ENCODE measurements at regions not wholly inside any gene's neighbourhood (a gene's known extent, or its start where the extent isn't known, plus 50 kb on each side); places are given as distances from the start of the nearest gene placed in this dataset.

DNA sequence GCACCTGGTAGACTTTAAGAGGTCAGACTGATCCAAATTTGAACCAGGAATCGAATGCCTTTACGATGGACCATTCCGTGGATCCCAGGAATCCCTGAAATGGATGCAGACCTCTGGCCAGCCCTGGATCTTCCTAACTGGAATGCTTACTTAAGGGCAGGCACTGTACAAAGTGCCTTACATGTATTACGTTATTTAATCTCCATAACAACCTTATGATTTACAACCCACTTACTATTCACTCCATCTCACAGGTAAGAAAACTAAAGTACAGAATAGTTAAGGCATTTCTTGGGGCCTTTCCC is 93.6 kb downstream of the HSPH1 start:
- Histone ChIP-seq H3K27ac (no peak overlapping the region), H3K4me3 (ENCODE audit: low read depth, low read length) (no peak overlapping the region), H3K36me3 (no peaks in the 10 kb centered on the region), H3K9me3 (ENCODE audit: severe bottlenecking) (no peaks in the 10 kb centered on the region), H3K27me3 (ENCODE audit: insufficient read depth, low read depth, severe bottlenecking) (no peaks in the 10 kb centered on the region)
- TF ChIP-seq, protein P1, sequence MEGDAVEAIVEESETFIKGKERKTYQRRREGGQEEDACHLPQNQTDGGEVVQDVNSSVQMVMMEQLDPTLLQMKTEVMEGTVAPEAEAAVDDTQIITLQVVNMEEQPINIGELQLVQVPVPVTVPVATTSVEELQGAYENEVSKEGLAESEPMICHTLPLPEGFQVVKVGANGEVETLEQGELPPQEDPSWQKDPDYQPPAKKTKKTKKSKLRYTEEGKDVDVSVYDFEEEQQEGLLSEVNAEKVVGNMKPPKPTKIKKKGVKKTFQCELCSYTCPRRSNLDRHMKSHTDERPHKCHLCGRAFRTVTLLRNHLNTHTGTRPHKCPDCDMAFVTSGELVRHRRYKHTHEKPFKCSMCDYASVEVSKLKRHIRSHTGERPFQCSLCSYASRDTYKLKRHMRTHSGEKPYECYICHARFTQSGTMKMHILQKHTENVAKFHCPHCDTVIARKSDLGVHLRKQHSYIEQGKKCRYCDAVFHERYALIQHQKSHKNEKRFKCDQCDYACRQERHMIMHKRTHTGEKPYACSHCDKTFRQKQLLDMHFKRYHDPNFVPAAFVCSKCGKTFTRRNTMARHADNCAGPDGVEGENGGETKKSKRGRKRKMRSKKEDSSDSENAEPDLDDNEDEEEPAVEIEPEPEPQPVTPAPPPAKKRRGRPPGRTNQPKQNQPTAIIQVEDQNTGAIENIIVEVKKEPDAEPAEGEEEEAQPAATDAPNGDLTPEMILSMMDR (IDR thresholded peaks at IDR 0.05; ENCODE audit: low read depth, low read length): no peak
- DNase-seq: no peak

DNA sequence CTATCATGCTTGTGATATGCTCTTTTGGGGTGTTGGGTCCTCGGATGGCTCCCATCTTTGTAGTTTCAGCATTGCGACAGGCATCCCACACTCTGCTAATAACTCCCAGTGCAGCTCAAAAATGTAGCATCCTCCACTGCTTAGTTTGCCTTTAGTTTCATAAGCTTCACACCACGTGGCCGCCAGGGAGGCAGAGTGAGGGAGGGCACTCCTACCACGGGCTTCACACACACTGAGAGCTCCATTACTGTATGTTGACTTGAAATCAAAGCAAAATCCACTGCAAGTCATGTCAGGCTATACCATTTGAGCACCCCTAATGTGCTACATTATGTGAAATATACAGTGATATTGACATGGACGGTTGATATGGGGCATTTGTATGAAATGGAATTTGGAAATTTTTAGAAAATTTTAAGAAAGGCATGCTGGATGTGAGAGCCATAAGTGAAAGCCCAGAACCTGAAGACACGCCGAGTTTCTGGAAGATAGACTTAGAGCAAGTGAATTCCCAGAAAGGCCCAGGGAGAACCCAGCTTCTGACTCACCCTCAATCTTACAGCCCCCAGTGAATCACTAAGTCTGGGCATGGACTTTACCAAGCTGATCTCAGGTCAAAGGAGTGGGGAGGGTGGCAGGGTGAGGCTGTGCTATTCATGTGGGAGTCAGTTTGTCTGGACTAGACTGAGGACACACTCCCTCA is 94.1 kb downstream of the HSPH1 start:
- Histone ChIP-seq H3K36me3 (no peaks in the 10 kb centered on the region), H3K27ac (no peak overlapping the region), H3K4me3 (ENCODE audit: low read depth, low read length) (no peak overlapping the region), H3K27me3 (ENCODE audit: insufficient read depth, low read depth, severe bottlenecking) (no peaks in the 10 kb centered on the region), H3K9me3 (ENCODE audit: severe bottlenecking) (no peaks in the 10 kb centered on the region)
- no peak for DNase-seq
- TF ChIP-seq, protein P1 (IDR thresholded peaks at IDR 0.05; ENCODE audit: low read depth, low read length): no peak

DNA sequence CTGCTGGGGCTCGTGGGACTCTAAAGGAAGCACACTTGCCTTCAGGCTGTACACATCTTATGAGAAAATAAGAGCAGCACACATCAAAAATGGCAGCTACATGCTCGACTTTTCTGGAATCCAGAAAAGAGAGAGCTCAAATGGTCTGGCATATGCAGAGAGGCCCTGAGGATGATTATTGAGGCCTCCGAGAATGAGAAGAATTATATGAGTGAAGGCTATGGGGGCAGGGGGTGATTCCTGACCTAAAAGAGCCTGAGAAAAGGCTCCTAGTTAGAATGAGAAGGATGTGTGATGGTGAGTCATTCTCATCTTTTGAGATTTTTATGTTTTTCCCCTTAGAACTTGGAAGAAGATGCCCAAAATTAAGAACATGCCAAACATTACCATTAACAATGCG is 97.1 kb downstream of the HSPH1 start:
- no peak for DNase-seq
- Histone ChIP-seq H3K9me3 (ENCODE audit: severe bottlenecking) (no peaks in the 10 kb centered on the region), H3K27ac (no peak overlapping the region), H3K4me3 (ENCODE audit: low read depth, low read length) (no peak overlapping the region), H3K27me3 (ENCODE audit: insufficient read depth, low read depth, severe bottlenecking) (no peaks in the 10 kb centered on the region), H3K36me3 (no peaks in the 10 kb centered on the region)
- TF ChIP-seq, protein P1 (IDR thresholded peaks at IDR 0.05; ENCODE audit: low read depth, low read length): no peak

DNA sequence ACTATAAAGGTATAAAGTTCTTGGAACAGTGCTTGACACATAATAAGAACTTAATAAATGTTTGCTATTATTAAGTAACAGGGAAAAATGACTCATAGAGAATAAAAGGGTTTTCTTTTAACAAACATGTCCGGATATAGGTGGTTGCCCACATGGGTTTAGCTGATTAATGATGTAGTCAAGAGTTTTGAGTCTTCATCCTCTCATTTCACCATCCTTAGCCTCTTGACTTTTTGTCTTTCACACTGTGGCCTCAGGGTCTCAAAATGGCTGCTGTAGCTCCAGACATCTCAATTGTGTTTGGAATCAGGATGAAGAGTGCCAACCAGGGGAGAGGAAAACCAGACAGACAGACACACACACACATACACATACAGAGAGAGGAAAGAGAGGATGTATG is 97.9 kb downstream of the HSPH1 start:
- Histone ChIP-seq H3K9me3 (ENCODE audit: severe bottlenecking) (no peaks in the 10 kb centered on the region), H3K27me3 (ENCODE audit: insufficient read depth, low read depth, severe bottlenecking) (no peaks in the 10 kb centered on the region), H3K4me3 (ENCODE audit: low read depth, low read length) (no peak overlapping the region), H3K36me3 (no peaks in the 10 kb centered on the region), H3K27ac (no peak overlapping the region)
- DNase-seq: no peak
- TF ChIP-seq, protein P1 (IDR thresholded peaks at IDR 0.05; ENCODE audit: low read depth, low read length): no peak

DNA sequence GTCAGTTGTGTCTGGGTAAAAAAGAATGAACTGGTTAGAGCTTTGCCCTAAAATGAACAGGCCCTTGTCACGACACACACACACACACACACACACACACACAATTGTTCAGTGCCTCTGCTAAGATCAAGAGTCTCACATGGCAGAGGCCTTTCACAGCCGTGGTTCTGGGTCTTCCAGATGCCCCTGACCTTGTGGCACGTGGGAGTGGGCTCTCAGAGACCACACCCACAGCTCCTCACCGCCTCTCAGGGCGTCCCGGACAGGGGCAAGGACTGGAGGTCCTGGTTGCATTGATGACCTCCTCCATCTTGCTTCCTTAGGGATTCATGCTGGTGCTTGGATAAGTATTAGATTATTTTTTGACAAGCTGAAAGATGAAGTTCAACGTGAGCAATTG is 101.0 kb downstream of the HSPH1 start:
- no peak for DNase-seq
- no peak overlapping the region for H3K4me3 ChIP-seq (ENCODE audit: low read depth, low read length)
- TF ChIP-seq, protein P1 (IDR thresholded peaks at IDR 0.05; ENCODE audit: low read depth, low read length): no peak
- H3K27ac ChIP-seq: no peak overlapping the region
- no peaks in the 10 kb centered on the region for H3K27me3 ChIP-seq (ENCODE audit: insufficient read depth, low read depth, severe bottlenecking)
- no peaks in the 10 kb centered on the region for H3K9me3 ChIP-seq (ENCODE audit: severe bottlenecking)
- H3K36me3 ChIP-seq: no peaks in the 10 kb centered on the region

DNA sequence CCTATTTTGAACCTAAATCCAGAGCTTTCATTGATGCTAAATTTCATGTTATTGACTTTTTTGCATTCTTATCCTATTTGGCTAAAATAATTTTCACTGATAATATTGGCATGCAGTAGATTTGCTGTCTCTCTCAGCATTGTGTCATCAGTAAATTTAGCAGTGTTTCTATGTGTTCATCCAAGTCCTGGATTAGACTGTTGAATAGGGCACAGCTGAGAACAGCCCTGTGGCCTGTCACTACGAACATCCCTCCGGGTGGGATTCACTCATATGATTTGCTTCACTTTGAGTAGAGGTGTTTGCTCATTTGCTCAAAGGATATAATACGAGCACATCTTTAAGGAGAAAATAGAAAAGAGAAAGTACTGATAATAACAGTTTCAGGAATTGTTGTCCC is 101.5 kb downstream of the HSPH1 start:
- no peaks in the 10 kb centered on the region for H3K36me3 ChIP-seq
- H3K4me3 ChIP-seq (ENCODE audit: low read depth, low read length): no peak overlapping the region

More for the DNA sequence above, 101.5 kb downstream of the HSPH1 start:
- H3K27me3 ChIP-seq (ENCODE audit: insufficient read depth, low read depth, severe bottlenecking): no peaks in the 10 kb centered on the region
- DNase-seq: no peak
- TF ChIP-seq, protein P1 (IDR thresholded peaks at IDR 0.05; ENCODE audit: low read depth, low read length): no peak
- no peak overlapping the region for H3K27ac ChIP-seq
- H3K9me3 ChIP-seq (ENCODE audit: severe bottlenecking): no peaks in the 10 kb centered on the region

Measured in WERI-Rb-1 (cell line).